AG04450 (cell line): ENCODE measurements at regions not wholly inside any gene's neighbourhood (a gene's known extent, or its start where the extent isn't known, plus 50 kb on each side); places are given as distances from the start of the nearest gene placed in this dataset.
A peak's percentile ranks its signal among the peaks of the same experiment; 100 is the strongest.

Experiments used
- CTCF ChIA-PET: fragments of 300-600, 350-600 bp; formaldehyde crosslinking; extraction: SDS; loops from one replicate; lab custom pipeline; 2022; ENCODE audit warnings: antibody characterized with exemption, inconsistent platforms; lab: Charles Lee
- POLR2A ChIA-PET: fragments of 350-600 bp; formaldehyde crosslinking; extraction: SDS; loops from one replicate; lab custom pipeline; 2021; ENCODE audit warnings: antibody characterized with exemption, inconsistent platforms; lab: Yijun Ruan, JAX
- DNase-seq: peaks from one replicate; pipeline ENCODE4 v3.0.0-alpha.2; 2011; ENCODE audit warnings: low read depth, low spot score
- H3K27ac ChIP-seq: one replicate; pipeline ENCODE4 v1.5.1; 2012; ENCODE audit warnings: low read depth, low read length, control low read depth
- H3K27me3 ChIP-seq: one replicate; pipeline ENCODE4 v1.6.0; 2012; ENCODE audit warnings: low read length; ENCODE audit not compliant: control insufficient read depth, insufficient read depth
- H3K4me3 ChIP-seq: 2 replicates; pipeline ENCODE4 v1.5.1; 2011; ENCODE audit warnings: mild to moderate bottlenecking, low read depth, low read length, control low read depth
- H3K9me3 ChIP-seq: 2 replicates; pipeline ENCODE4 v1.5.1; 2012; ENCODE audit warnings: low read length; ENCODE audit not compliant: control insufficient read depth, insufficient read depth
- CTCF ChIP-seq: IDR thresholded peaks from 2 replicates; pipeline ENCODE4 v1.5.1; 2011; ENCODE audit warnings: low read depth, low read length, control low read depth, inconsistent platforms

GRCh38 chr10:44822349-44822748 lies 88.8 kb upstream of the TMEM72 start:
- Histone ChIP-seq H3K9me3 (peaks cover under 1% of the 10 kb centered on the region; the same call in 1 of the 2 replicates), H3K27ac (no peak overlapping the region), H3K4me3 (no peak overlapping the region), H3K27me3 (no peaks in the 10 kb centered on the region)
- no peak for TF ChIP-seq CTCF
- ChIA-PET CTCF (no interaction called here), POLR2A (no interaction called here)
- DNase-seq = no peak

GRCh38 chr10:44822966-44823365 lies 88.2 kb upstream of the TMEM72 start:
- POLR2A ChIA-PET = no interaction called here
- H3K27ac ChIP-seq = no peak overlapping the region
- no peak for TF ChIP-seq CTCF
- no peak for DNase-seq
- CTCF ChIA-PET = no interaction called here
- H3K27me3 ChIP-seq = no peaks in the 10 kb centered on the region
- peaks cover 4% of the 10 kb centered on the region; the same call in 1 of the 2 replicates for H3K9me3 ChIP-seq
- H3K4me3 ChIP-seq = no peak overlapping the region

- ChIA-PET CTCF (no interaction called here), POLR2A (no interaction called here)
- H3K27me3 ChIP-seq = no peaks in the 10 kb centered on the region
- no peak overlapping the region for H3K27ac ChIP-seq
- DNase-seq = no peak
- peaks cover 4% of the 10 kb centered on the region; the same call in 1 of the 2 replicates for H3K9me3 ChIP-seq
- no peak for TF ChIP-seq CTCF
- no peak overlapping the region for H3K4me3 ChIP-seq
These were observed 86.5 kb upstream of the TMEM72 start for GRCh38 chr10:44824607-44825006.

GRCh38 chr10:44827431-44828006 lies 83.6 kb upstream of the TMEM72 start:
- Histone ChIP-seq H3K4me3 (no peak overlapping the region), H3K27me3 (no peaks in the 10 kb centered on the region), H3K9me3 (peaks cover 4% of the 10 kb centered on the region; the same call in 1 of the 2 replicates), H3K27ac (no peak overlapping the region)
- DNase-seq = no peak
- TF ChIP-seq CTCF = no peak
- ChIA-PET CTCF (interaction anchor here (0.9 to 1.1 kb wide), 2 partner anchors 11 to 30 kb away, joined by 3 to 4 read pairs; no protein-coding TSS in a partner anchor), POLR2A (no interaction called here)

- CTCF ChIA-PET = interaction anchor here (0.9 to 1.1 kb wide), 2 partner anchors 12 to 29 kb away, joined by 3 to 4 read pairs; no protein-coding TSS in a partner anchor
- no peak for DNase-seq
- Histone ChIP-seq H3K27me3 (no peaks in the 10 kb centered on the region), H3K9me3 (peaks cover 4% of the 10 kb centered on the region; the same call in 1 of the 2 replicates), H3K4me3 (no peak overlapping the region), H3K27ac (peak overlapping the region; percentile 32)
- POLR2A ChIA-PET = no interaction called here
- TF ChIP-seq CTCF = no peak
These were observed 82.5 kb upstream of the TMEM72 start for GRCh38 chr10:44828508-44829142.
